ENCODE measurements at regions not wholly inside any gene's neighbourhood (a gene's known extent, or its start where the extent isn't known, plus 50 kb on each side); places are given as distances from the start of the nearest gene placed in this dataset.

DNA sequence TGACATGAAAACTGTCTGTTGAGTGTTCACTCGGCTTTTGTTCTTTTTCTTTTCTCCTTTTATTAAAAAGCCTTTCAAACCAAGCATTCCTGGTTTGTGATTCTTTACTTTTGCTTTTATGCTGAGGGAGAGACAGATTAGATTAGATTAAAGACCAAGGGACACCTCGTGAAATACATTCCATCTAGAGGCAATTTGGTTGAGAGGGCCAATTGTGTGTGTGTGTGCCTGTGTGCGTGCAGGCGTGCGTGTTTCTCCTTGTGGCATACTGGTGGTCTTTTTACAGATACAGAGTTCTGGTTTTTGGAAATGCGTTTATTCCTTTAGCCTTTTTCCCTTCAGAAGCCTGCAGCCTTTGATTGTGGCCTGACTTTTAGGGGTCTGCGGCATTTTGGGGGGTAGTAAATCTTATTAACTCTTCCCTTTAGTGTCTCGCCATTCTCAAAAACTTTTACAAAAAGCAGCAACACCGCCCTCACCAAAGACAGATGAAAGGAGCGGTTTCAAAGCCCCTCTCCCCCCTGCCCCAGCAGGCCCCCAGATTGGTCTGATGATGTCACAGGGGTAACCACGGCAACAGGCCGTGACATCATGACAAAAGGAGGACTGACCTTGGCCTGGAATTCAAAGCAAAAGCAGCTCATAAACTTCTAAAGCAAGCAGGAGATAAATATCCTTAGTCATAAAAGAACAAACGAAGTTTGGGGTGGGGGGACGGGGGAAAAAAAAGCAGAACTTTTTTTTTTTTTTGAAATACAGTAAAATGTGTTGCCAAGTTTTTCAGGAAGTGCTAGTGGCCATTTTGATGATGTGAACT, 84.1 kb upstream of the TBX3 start:
- WGBS = 83% methylated on average over 14 of the region's 14 CpGs
- no peak overlapping the region for H3K9ac ChIP-seq (ENCODE audit: low read depth in 1 of 2, low read length in 2 of 2)

DNA sequence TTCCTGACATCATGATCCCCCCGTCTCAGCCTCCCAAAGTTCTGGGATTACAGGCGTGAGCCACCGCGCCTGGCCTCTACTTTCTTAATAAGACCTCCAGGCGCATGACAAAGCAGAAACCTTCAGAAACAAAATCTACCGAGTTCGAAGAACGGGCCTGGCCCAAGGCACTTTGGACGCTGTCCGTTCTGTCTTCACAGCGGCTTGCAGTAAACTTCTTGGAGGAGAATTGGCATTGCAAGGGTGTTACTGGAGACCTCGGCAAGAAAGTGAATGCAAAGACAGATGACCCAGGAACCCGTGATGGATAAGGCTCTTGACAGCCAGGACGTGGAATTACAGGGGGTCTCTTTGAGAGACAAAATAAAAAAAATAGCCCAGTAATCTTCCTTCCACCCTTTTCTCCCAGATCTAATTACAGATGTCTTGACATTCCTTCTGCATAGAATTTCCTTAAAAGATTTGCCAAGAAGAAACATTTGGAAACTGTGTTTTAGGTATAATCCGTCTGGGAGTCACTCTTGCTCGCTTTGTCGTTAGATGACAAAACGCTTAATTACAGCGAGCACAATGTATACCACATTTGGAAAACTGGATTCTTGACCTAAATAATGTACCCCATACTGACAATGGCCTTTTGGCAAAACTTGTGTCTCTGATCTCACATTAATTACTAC, 83.2 kb upstream of the TBX3 start:
- Histone ChIP-seq H3K4me3 (ENCODE audit: low read depth in 1 of 3, low read length in 3 of 3) (no peak overlapping the region), H3K36me3 (ENCODE audit: control insufficient read depth in 4 of 4, insufficient read depth in 3 of 4, low read depth in 1 of 4, low read length in 3 of 4) (no peaks in the 10 kb centered on the region), H3K4me1 (ENCODE audit: control insufficient read depth in 4 of 4, insufficient read depth in 4 of 4, low read length in 3 of 4) (peaks cover 0 to 4% (median 1%) of the 10 kb centered on the region in 4 donors), H3K9ac (ENCODE audit: low read depth in 1 of 2, low read length in 2 of 2) (no peak overlapping the region), H3K27ac (ENCODE audit: low read depth in 1 of 2, low read length in 2 of 2) (no peak overlapping the region), H3K9me3 (ENCODE audit: control insufficient read depth in 4 of 4, low read length in 3 of 4) (no peaks in the 10 kb centered on the region), H3K27me3 (ENCODE audit: control insufficient read depth in 4 of 4, insufficient read depth in 4 of 4, low read length in 3 of 4) (no peaks in the 10 kb centered on the region)
- no peak for DNase-seq (ENCODE audit: low spot score)
- 92% methylated on average over 19 of the region's 19 CpGs for WGBS
- TF ChIP-seq RXRA (IDR thresholded peaks at IDR 0.05) (no peak), GABPA (IDR thresholded peaks at IDR 0.05 in 1 of 2, conservative IDR thresholded peaks at IDR 0.05 in 1 of 2) (no peak), YY1 (IDR thresholded peaks at IDR 0.05) (no peak), EGR1 (IDR thresholded peaks at IDR 0.05; ENCODE audit: low read depth in 2 of 2) (no peak), FOXA2 (IDR thresholded peaks at IDR 0.05) (no peak), RAD21 (IDR thresholded peaks at IDR 0.05) (no peak), SP1 (IDR thresholded peaks at IDR 0.05) (no peak)

More for the DNA sequence above, 84.1 kb upstream of the TBX3 start:
- H3K9me3 ChIP-seq (ENCODE audit: control insufficient read depth in 4 of 4, low read length in 3 of 4) = no peaks in the 10 kb centered on the region
- H3K4me3 ChIP-seq (ENCODE audit: low read depth in 1 of 3, low read length in 3 of 3) = no peak overlapping the region
- no peak overlapping the region for H3K27ac ChIP-seq (ENCODE audit: low read depth in 1 of 2, low read length in 2 of 2)
- no peaks in the 10 kb centered on the region for H3K27me3 ChIP-seq (ENCODE audit: control insufficient read depth in 4 of 4, insufficient read depth in 4 of 4, low read length in 3 of 4)
- H3K4me1 ChIP-seq (ENCODE audit: control insufficient read depth in 4 of 4, insufficient read depth in 4 of 4, low read length in 3 of 4) = peaks cover 0 to 4% (median 1%) of the 10 kb centered on the region in 4 donors
- no peak for DNase-seq (ENCODE audit: low spot score)
- no peaks in the 10 kb centered on the region for H3K36me3 ChIP-seq (ENCODE audit: control insufficient read depth in 4 of 4, insufficient read depth in 3 of 4, low read depth in 1 of 4, low read length in 3 of 4)
- TF ChIP-seq HNF4G (IDR thresholded peaks at IDR 0.05) (no peak), RAD21 (IDR thresholded peaks at IDR 0.05) (no peak), JUND (IDR thresholded peaks at IDR 0.05) (no peak), RXRA (IDR thresholded peaks at IDR 0.05) (no peak), EGR1 (IDR thresholded peaks at IDR 0.05; ENCODE audit: low read depth in 2 of 2) (no peak), FOXA2 (IDR thresholded peaks at IDR 0.05) (no peak), HNF4A (conservative IDR thresholded peaks at IDR 0.05) (no peak), NR2F2 (IDR thresholded peaks at IDR 0.05) (no peak), YY1 (IDR thresholded peaks at IDR 0.05) (no peak)
- TF ChIP-seq, protein P1, sequence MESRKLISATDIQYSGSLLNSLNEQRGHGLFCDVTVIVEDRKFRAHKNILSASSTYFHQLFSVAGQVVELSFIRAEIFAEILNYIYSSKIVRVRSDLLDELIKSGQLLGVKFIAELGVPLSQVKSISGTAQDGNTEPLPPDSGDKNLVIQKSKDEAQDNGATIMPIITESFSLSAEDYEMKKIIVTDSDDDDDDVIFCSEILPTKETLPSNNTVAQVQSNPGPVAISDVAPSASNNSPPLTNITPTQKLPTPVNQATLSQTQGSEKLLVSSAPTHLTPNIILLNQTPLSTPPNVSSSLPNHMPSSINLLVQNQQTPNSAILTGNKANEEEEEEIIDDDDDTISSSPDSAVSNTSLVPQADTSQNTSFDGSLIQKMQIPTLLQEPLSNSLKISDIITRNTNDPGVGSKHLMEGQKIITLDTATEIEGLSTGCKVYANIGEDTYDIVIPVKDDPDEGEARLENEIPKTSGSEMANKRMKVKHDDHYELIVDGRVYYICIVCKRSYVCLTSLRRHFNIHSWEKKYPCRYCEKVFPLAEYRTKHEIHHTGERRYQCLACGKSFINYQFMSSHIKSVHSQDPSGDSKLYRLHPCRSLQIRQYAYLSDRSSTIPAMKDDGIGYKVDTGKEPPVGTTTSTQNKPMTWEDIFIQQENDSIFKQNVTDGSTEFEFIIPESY (IDR thresholded peaks at IDR 0.05) = no peak
- TF ChIP-seq, protein P2, sequence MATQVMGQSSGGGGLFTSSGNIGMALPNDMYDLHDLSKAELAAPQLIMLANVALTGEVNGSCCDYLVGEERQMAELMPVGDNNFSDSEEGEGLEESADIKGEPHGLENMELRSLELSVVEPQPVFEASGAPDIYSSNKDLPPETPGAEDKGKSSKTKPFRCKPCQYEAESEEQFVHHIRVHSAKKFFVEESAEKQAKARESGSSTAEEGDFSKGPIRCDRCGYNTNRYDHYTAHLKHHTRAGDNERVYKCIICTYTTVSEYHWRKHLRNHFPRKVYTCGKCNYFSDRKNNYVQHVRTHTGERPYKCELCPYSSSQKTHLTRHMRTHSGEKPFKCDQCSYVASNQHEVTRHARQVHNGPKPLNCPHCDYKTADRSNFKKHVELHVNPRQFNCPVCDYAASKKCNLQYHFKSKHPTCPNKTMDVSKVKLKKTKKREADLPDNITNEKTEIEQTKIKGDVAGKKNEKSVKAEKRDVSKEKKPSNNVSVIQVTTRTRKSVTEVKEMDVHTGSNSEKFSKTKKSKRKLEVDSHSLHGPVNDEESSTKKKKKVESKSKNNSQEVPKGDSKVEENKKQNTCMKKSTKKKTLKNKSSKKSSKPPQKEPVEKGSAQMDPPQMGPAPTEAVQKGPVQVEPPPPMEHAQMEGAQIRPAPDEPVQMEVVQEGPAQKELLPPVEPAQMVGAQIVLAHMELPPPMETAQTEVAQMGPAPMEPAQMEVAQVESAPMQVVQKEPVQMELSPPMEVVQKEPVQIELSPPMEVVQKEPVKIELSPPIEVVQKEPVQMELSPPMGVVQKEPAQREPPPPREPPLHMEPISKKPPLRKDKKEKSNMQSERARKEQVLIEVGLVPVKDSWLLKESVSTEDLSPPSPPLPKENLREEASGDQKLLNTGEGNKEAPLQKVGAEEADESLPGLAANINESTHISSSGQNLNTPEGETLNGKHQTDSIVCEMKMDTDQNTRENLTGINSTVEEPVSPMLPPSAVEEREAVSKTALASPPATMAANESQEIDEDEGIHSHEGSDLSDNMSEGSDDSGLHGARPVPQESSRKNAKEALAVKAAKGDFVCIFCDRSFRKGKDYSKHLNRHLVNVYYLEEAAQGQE (IDR thresholded peaks at IDR 0.05) = no peak
- TF ChIP-seq, protein P3, sequence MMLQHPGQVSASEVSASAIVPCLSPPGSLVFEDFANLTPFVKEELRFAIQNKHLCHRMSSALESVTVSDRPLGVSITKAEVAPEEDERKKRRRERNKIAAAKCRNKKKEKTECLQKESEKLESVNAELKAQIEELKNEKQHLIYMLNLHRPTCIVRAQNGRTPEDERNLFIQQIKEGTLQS (IDR thresholded peaks at IDR 0.05) = no peak
- TF ChIP-seq, protein P4, sequence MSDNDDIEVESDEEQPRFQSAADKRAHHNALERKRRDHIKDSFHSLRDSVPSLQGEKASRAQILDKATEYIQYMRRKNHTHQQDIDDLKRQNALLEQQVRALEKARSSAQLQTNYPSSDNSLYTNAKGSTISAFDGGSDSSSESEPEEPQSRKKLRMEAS (IDR thresholded peaks at IDR 0.05) = no peak

Measured in liver (tissue), 7 donors.